Left ventricle myocardium superior (tissue), 1 donor: ENCODE measurements at regions not wholly inside any gene's neighbourhood (a gene's known extent, or its start where the extent isn't known, plus 50 kb on each side); places are given as distances from the start of the nearest gene placed in this dataset.

Source experiments
- ATAC-seq: fragments of 200-7000 bp; cut with Tn5 transposase; one replicate; pipeline ENCODE4 v1.9.1; 2020; ENCODE audit warnings: mild to moderate bottlenecking, moderate library complexity
- DNase-seq: peaks from one replicate; pipeline ENCODE4 v3.0.0-alpha.2; 2020
- intact Hi-C: fragments of 100-400 bp; cut with micrococcal nuclease; formaldehyde crosslinking; loops from one replicate; pipeline ENCODE4 v1.11.0; 2022
- donor health status: DM: no; HTN: yes; CAD: no; lungs with severe emphysema.

DNA sequence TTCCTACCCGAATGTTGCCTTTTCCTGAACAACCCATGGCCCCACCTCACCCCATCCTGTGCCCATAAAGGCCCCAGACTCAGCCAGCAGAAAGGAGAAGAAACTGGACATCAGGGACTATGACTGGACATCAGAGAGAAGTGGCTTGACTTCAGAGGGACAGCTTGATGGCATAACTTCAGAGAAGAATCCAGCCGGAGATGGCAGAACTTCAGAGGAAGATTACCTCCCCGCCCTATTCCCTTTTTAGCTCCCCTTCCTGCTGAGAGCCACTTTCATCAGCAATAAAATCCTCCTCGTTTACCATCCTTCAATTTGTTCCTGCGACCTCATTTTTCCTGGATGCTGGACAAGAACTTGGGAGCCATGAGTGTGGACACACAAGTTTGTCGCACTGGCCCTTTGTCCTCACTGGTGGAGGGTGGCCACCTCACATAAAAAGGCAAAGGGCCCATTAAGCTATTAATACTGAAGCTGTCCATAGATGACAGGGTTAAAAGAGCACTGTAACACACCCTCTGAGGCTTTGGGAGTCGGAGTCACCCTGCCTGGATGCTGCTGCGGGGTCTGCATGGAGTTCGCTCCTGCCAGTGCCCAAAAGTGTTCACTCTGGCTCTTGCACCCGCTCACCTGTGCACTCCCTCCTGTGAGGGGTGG is 260.4 kb downstream of the SLITRK1 start:
- ATAC-seq: no peak

DNA sequence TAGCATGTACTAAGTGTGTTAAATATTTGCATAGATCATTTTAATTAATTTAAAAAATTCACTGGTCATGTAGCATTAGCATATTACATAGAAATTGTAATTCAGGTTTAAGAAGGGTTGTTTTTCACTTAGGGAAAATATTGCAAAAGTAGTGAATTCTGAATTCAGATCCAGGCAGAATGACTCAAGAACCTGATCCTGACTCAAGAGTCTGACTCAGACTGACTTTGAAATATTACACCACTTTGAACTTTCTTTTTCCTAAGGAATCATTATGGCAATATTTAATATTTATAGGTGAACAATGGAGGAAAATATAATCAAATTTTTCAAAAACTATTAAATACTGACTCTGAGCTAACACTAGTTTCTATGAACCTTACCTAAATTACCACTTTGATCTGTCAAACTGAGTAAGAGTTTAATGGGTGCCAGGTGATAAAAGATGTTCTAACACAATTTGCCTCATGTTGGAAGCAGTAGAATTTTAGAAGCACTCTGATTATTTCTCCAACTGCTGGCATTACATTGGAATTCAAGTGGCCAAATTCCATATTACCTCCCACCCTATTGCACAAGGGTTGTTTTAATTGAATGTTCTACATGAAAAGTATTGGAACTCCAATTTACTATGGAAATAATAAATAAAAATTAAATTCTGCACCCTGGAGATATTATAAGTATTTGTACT is 261.6 kb downstream of the SLITRK1 start:
- DNase-seq: no peak
- intact Hi-C loops: no loop called here
- no peak for ATAC-seq

More for the DNA sequence above, 260.4 kb downstream of the SLITRK1 start:
- intact Hi-C loops: no loop called here
- no peak for DNase-seq

DNA sequence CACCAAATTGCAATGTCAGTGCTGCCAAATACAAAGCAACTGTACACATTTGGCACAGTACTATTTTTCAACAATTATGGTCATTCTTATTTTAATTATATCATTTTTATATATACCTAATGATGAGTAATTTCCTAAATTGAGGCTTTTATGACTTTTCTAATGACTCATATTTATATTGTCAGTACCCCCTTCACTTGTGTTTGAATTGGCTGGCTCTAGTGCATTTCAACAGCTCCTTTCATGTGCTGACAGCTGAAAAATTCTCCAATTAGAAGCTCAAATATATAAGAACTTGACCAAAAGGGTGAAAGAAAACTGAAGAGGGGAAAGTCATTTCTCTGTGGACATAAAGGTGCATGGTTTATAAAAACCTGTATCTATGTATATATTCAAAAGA is 263.3 kb downstream of the SLITRK1 start:
- intact Hi-C loops: no loop called here
- DNase-seq (no peak), ATAC-seq (no peak)

DNA sequence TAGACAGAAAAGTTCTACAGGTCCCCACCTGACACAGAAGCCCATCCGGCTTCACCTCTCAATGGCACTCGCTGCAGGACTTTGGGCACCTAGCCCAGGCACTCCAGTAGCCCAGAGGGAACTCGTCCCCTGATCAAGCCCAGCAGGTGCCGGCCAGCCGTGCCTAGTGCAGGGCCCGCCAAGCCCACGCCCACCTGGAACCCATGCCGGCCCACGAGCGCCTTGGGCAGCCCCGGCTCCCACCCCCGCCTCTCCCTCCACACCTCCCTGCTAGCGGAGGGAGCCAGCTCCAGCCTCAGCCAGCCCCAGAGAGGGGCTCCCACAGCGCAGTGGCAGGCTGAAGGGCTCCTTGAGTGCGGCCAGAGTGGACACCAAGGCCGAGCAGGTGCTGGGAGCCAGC is 268.8 kb downstream of the SLITRK1 start:
- intact Hi-C loops: no loop called here
- ATAC-seq: no peak
- DNase-seq: no peak

DNA sequence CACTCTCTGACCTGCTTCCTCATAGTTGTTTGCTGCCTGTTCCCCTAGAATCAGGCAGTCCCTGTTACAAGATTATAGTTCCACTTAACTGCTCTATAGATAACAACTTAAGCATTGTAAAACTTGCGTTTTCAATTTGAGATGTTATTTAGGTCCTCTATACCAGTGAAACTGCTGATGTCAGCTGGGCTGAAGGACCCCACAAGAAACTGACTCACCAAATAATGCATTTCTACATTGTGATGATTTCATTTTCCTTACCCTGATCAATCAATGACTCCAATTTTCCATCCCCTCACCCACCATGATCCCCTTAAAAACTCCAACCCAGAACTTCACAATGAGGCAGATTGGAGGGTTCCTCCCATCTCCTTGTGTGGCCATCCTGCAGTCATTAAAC is 280.7 kb downstream of the SLITRK1 start:
- intact Hi-C loops: no loop called here
- DNase-seq: no peak
- no peak for ATAC-seq

DNA sequence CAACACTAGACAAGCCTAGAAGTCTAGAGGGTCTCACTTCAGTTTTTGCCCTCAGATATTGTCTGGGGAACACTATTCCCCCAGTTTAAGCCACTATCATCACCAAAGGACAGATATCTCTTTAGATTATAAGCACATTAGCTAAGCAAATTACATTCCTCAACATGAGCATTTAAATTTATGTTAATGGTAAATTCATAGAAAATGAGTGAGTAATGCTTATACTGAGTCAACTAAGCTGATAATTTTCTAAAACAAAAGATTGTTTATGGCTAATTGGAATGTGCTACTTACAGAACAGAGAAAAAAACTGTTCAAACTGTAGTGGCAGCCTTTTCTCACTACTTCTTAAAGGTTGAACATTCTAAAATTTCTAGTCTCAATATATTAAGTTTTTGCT is 290.2 kb downstream of the SLITRK1 start:
- ATAC-seq (no peak), DNase-seq (no peak)
- intact Hi-C loops: no loop called here

DNA sequence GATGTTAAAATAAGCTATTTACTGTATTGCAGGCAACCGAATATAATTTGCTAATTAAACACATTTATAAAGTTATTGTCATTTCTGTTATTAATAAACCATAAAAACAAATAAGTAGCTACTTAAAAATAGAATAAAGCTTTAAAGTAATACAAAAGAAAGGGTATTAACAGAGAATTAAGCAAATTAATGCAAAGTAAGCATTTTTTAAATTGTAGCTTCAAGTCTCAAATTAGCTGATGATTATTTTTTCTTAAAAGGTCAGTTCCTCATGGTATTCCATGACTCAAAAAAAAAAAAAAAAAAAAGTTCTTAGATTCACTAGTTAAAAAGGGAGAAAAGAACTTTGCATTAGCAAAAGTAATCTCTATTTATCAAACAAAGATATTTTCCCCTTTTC is 292.5 kb downstream of the SLITRK1 start:
- intact Hi-C loops: no loop called here
- DNase-seq (no peak), ATAC-seq (no peak)

DNA sequence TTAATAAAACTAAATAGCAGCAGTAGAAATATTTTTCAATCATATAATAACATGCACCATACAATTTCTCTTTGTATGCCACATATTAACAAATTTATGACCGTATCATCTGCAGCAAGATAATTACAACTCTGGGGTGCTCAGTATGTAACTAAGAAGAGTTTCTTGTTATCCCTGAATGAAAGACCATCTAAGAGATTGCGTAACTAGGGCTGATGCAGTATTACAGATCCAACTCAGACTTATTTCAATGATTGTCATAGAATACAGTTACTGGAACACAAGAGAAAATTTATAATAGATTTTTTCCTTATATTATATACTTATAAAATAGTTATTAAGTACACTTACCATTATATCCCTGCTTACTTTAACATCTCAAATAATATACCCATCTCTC is 305.1 kb downstream of the SLITRK1 start:
- DNase-seq (no peak), ATAC-seq (no peak)
- intact Hi-C loops: no loop called here

DNA sequence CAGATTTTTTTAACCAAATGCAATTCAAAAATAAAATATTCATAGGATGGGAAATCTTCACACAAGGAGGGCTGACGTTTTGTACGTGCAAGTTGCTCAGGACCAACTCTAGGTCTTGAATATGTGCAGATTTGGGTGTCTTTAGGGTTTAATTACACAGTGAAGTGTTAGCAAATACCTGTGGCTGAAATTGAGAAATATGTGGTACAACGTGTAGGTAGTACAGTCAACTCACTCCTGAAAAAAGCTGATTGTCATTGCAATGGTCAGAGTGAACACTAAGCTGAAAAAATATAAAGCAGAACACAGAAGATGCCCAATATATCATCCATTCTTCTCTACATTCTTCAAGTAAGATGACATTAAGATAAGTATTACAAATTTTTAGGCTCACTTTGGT is 314.3 kb downstream of the SLITRK1 start:
- intact Hi-C loops: no loop called here
- no peak for DNase-seq

DNA sequence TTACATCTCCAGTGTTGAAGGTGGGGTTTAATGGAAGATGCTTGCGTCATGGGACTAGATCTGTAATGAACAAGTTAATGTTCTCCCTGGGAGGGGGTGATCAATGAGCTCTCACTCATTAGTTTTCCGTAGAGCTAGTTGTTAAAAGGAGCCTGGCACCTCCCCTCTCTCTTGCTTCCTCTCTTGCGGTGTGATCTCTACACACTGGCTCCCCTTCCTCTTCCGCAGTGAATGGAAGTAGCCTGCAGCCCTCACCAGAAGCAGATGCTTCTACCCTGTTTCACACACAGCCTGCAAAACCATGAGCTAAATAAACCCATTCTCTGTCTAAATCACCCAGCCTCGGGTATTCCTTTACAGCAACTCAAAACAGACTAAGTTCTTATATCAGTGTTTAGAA is 318.8 kb downstream of the SLITRK1 start:
- no peak for ATAC-seq
- no peak for DNase-seq
- intact Hi-C loops: no loop called here

More for the DNA sequence above, 314.3 kb downstream of the SLITRK1 start:
- no peak for ATAC-seq

DNA sequence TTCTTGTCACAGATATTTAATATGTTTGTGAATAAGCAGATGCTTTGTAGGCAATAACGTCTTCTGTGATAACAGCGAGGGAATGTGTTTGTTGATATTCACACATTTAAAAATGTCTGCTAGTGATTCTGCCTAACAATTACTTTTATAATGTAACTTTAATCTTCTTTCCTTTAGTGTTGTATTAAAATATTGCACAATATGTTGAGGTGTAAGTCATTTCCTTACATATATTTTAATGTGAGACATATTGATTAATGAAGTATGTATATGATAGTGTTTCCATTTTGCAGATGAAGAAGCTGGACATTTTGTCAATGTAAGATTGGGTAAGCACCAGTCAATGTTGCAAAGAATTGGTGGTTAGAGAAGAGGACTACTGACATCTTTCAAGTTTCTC is 324.4 kb downstream of the SLITRK1 start:
- DNase-seq (no peak), ATAC-seq (no peak)
- intact Hi-C loops: no loop called here

DNA sequence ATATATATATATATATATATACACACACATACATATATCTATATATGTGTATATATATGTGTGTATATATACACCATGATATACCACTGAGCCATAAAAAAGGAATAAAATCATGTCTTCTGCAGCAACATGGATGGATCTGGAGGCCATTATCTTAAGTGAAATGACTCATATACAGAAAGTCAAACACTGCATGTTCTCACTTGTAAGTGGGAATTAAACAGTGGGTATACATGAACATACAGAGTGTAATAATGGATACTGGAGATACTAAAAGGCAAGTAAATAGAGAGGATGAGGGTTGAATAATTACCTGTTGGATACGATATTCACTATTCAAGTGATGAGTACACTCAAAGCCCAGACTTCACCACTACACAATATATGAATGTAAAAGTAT is 332.6 kb downstream of the SLITRK1 start:
- no peak for DNase-seq
- ATAC-seq: no peak
- intact Hi-C loops: no loop called here

DNA sequence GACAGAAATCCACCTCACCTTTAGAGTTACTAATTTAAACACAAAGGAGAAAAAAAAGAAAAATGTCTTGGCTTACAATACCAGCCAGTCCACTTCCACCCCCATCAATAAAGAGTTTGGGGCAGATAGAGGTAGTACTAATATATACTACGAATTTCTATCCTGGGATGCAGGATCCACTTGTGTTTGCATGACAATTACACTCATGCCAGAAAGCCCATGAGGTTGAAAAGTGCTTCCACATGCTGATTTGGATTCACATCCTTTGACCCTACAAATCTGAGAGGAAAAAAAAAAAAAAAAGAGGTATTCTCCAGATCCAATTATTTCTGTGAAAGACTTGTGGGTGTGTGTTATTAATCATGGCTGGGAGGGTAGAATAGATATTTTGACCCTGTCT is 335.2 kb downstream of the SLITRK1 start:
- ATAC-seq (no peak), DNase-seq (no peak)
- intact Hi-C loops: no loop called here

DNA sequence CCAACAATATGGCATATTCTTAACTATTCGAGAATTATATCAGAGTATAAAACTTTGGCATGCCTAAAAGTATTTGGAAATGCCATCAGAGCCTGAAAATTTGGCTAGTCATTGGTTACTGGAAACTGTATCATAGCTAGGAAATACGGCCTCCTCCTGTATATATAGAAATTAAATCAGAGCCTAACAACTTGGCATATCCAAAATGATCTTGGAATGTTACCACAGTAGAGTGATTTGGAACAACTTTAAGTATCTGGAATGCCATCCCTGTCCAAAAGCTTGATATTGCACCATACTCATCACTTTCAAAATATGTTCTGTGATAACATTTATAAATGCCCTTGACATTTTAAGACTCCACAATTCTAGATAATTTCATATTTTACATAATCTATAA is 335.8 kb downstream of the SLITRK1 start:
- ATAC-seq: no peak
- intact Hi-C loops: no loop called here
- DNase-seq: no peak

DNA sequence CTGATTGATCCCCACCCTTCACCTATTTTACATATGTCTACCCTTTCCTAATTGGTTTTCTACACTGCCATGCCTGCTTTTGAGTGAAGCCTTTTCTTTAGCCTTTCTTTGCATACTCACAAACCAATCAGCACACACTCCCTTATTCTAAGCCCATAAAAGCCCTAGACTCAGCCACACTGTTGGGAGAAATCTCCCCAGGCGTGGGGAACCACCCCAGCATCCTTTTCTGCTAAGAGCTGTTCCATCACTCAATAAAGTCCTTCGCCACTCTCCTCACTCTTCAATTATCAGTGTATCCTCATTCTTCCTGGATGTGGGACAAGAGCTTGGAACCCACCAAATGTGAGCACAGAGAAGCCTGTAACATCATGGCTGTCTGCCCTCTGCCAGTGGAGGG is 343.6 kb downstream of the SLITRK1 start:
- DNase-seq (no peak), ATAC-seq (no peak)
- intact Hi-C loops: no loop called here

DNA sequence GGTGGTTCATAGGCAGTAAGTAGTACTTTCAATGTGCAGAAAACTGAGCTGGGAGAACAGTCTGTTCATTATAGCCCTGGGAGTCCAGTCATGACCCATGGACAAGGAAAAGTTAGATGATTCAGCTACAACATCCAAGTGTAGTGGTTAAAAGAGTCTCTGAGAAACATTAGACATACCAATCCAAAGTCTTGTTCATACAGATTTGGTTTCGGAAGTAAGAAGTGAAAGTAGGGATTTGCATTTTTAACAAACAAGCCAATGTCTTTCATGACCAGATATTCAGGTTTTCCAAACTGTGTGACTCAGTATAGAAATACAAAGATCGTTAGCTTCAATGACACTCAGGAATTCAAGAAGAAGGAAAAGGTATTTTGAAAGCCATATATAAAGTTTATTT is 345.3 kb downstream of the SLITRK1 start:
- intact Hi-C loops: no loop called here

DNA sequence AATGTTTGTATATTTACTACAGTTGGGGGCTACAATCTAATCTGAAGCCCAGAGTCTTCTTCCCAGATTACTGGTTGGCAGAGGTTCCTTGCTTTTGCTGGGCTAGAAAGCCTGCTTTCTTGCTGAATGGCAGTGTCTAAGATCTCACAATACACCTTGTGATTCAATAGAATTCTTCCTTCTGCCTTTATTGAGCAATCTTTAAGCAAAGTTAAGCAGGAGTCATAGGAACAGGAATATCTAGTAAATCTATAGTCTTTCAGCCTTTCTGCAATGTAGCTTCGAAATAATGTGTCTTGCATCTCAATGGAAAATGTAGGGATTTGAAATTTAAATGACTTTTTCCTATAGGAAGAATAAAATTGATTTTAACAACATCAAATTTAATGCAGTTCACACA is 346.1 kb downstream of the SLITRK1 start:
- DNase-seq (no peak), ATAC-seq (no peak)
- intact Hi-C loops: no loop called here

More for the DNA sequence above, 345.3 kb downstream of the SLITRK1 start:
- ATAC-seq (no peak), DNase-seq (no peak)

DNA sequence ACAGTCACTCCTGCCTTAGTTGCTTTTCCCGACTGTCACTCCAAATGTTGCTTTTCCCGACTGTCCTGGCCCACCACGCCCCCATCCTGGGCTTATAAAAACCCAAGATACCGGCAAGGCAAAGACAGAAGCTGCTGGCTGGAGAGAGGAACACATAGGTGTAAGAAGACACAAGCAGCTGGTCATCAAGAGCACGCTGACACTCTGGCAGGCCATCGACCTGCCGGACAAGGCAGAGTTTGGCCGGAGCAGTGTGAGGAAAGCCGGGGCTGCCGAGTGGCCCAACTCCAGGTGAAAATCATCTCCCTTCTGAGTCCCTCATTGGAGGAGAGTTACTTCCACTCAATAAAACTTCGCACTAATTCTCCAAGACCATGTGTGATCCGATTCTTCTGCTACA is 349.5 kb downstream of the SLITRK1 start:
- DNase-seq: no peak
- intact Hi-C loops: no loop called here
- no peak for ATAC-seq

DNA sequence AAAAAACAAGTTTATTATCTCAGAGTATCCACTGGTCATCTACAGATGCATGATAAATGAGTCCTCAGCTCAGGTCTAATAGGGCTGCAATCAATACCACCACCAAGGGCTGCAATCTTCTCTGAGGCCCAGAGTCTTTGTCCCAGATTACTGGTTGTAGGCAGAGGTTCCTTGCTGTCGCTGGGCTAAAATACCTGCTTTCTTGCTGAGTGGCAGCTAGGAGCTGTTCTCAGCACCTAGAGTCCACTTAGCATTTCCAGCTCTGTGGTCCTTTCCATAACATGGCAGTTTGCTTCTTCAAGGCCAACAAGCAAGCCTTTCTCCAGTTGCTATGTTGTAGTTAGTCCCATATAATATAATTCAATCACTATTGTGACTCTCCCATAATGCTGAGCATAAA is 351.3 kb downstream of the SLITRK1 start:
- ATAC-seq: no peak
- intact Hi-C loops: no loop called here
- no peak for DNase-seq

DNA sequence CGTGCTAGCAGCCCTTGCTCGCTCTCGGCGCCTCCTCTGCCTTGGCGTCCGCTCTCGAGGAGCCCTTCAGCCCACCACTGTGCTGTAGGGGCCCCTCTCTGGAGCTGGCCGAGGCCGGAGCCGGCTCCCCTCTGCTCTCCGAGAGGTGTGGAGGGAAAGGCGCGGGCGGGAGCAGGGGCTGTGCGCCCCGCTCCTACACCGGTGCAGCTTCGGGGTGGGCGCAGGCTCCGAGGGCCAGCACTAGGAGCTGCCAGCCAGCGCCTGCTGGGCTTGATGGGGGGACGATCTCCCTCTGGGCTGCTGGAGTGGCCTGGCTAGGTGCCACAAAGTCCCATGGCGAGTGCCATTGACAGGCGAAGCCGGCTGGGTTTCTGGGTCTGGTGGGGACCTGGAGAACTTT is 365.5 kb downstream of the SLITRK1 start:
- no peak for ATAC-seq
- intact Hi-C loops: no loop called here
- no peak for DNase-seq

DNA sequence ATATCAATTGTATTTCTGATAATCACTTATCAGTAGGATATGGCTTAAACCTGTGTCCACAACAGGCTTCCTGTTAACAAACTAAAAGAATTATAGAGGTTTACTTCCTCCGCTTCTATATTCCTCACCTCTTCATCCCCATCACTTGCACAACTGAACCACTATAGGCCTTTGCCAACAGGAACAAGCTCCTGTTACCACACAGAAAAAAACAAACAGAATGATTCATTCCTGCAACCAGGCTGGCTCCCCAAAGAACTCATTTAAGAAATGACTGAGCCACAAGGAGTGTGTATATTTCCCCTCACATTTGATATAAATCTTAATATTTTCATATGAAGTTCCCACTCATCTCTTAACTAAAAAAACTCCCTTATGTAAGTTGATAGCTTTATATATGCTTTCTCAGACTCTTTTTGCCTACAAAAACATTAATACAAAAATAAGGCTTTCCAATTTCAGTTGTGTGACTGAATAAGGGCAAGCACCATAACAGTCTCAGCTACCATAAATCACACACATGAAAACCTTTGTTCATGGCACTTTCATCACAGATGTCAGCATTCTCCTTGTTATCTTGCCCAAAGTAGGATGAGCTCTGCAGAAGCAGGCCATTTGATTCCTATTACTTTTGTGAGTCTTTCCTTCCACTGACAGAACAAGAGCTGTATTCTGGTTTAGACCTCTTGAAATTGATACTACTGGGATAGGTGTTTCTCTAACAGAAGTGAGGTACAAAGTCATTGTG is 366.8 kb downstream of the SLITRK1 start:
- intact Hi-C loops: no loop called here
- no peak for ATAC-seq
- DNase-seq: no peak
